GM23338 (cell line): ENCODE measurements at regions not wholly inside any gene's neighbourhood (a gene's known extent, or its start where the extent isn't known, plus 50 kb on each side); places are given as distances from the start of the nearest gene placed in this dataset.

Source experiments
- ATAC-seq: fragments of 200-7000 bp; cut with Tn5 transposase; 3 replicates; pipeline ENCODE4 v1.9.1; 2020
- DNase-seq: peaks from one replicate; pipeline ENCODE4 v3.0.0-alpha.2; 2015; ENCODE audit warnings: low spot score
- H2AFZ ChIP-seq: fragments of 200-600 bp; sonication (generic); 2 replicates; pipeline ENCODE4 v1.8.0; 2016; ENCODE audit warnings: antibody characterized with exemption, mild to moderate bottlenecking, moderate library complexity
- H3F3A ChIP-seq: fragments of 200-600 bp; sonication (generic); replicated peaks from 2 replicates; pipeline ENCODE4 v1.8.0; 2017; ENCODE audit warnings: antibody characterized with exemption, mixed run types, low read depth
- H3K27ac ChIP-seq: fragments of 200-600 bp; sonication (generic); 2 replicates; pipeline ENCODE4 v1.6.1; 2016; ENCODE audit warnings: low read depth
- H3K27me3 ChIP-seq: fragments of 200-600 bp; sonication (generic); 2 replicates; pipeline ENCODE4 v1.8.0; 2016; ENCODE audit warnings: mild to moderate bottlenecking, mixed run types, moderate library complexity; ENCODE audit not compliant: insufficient read depth
- H3K36me3 ChIP-seq: fragments of 200-600 bp; sonication (generic); 2 replicates; pipeline ENCODE4 v1.8.0; 2016; ENCODE audit warnings: mild to moderate bottlenecking; ENCODE audit not compliant: insufficient read depth
- H3K4me1 ChIP-seq: fragments of 200-600 bp; sonication (generic); 2 replicates; pipeline ENCODE4 v1.8.0; 2016; ENCODE audit warnings: mild to moderate bottlenecking, moderate library complexity; ENCODE audit not compliant: insufficient read depth
- H3K4me2 ChIP-seq: fragments of 200-600 bp; sonication (generic); 2 replicates; pipeline ENCODE4 v1.7.1; 2017; ENCODE audit warnings: mixed run types
- H3K4me3 ChIP-seq: fragments of 200-600 bp; sonication (generic); 2 replicates; pipeline ENCODE4 v1.6.1; 2016; ENCODE audit warnings: mixed run types
- H3K79me2 ChIP-seq: fragments of 200-600 bp; sonication (generic); replicated peaks from 2 replicates; pipeline ENCODE4 v1.8.0; 2017; ENCODE audit warnings: mild to moderate bottlenecking; ENCODE audit not compliant: insufficient read depth
- H3K9me2 ChIP-seq: fragments of 200-600 bp; sonication (generic); 2 replicates; pipeline ENCODE4 v1.8.0; 2017; ENCODE audit not compliant: insufficient read depth
- H4K20me1 ChIP-seq: fragments of 200-600 bp; sonication (generic); replicated peaks from 2 replicates; pipeline ENCODE4 v1.8.0; 2017; ENCODE audit warnings: mild to moderate bottlenecking; ENCODE audit not compliant: insufficient read depth
- H3K27ac Mint-ChIP-seq: 2 replicates; pipeline ENCODE4 v1.8.0; 2020; ENCODE audit warnings: inconsistent platforms, mild to moderate bottlenecking, moderate library complexity, mixed read lengths
- H3K27me3 Mint-ChIP-seq: 3 replicates; pipeline ENCODE4 v1.8.0; 2022; ENCODE audit warnings: low read depth, mild to moderate bottlenecking, moderate library complexity, mixed read lengths, inconsistent platforms; ENCODE audit not compliant: insufficient read depth, poor library complexity
- H3K36me3 Mint-ChIP-seq: 3 replicates; pipeline ENCODE4 v1.8.0; 2021; ENCODE audit warnings: low read depth, mild to moderate bottlenecking, inconsistent platforms, moderate library complexity, mixed read lengths
- H3K4me1 Mint-ChIP-seq: 3 replicates; pipeline ENCODE4 v1.8.0; 2020; ENCODE audit warnings: mild to moderate bottlenecking, inconsistent platforms, mixed read lengths
- H3K4me3 Mint-ChIP-seq: 3 replicates; pipeline ENCODE4 v1.8.0; 2021; ENCODE audit warnings: moderate library complexity, mild to moderate bottlenecking, inconsistent platforms, mixed read lengths
- H3K9me3 Mint-ChIP-seq: 3 replicates; pipeline ENCODE4 v1.8.0; 2020; ENCODE audit warnings: moderate library complexity, mild to moderate bottlenecking, inconsistent platforms, mixed read lengths
- EZH2 ChIP-seq: fragments of 200-600 bp; sonication (generic); IDR thresholded peaks from one replicate; pipeline ENCODE4 v1.8.0; 2017; ENCODE audit warnings: antibody characterized with exemption, mild to moderate bottlenecking, low read depth; ENCODE audit not compliant: unreplicated experiment
- EZH2phosphoT487 ChIP-seq: fragments of 200-600 bp; sonication (generic); IDR thresholded peaks from one replicate; pipeline ENCODE4 v1.8.1; 2018; ENCODE audit warnings: antibody characterized with exemption; ENCODE audit not compliant: unreplicated experiment
- JUNB ChIP-seq: IDR thresholded peaks from one replicate; pipeline ENCODE4 v1.6.1; 2016; ENCODE audit warnings: antibody characterized with exemption; ENCODE audit not compliant: unreplicated experiment
- ZNF331 ChIP-seq: fragments of 250-450 bp; sonication (Bioruptor Pico); IDR thresholded peaks from 2 replicates; pipeline ENCODE4 v1.5.0; 2020; ENCODE audit warnings: low read depth, mild to moderate bottlenecking, moderate library complexity
- ZNF462 ChIP-seq: fragments of 250-450 bp; sonication (Bioruptor Pico); IDR thresholded peaks from 2 replicates; pipeline ENCODE4 v1.5.0; 2020; ENCODE audit warnings: mild to moderate bottlenecking, moderate library complexity
- TF ChIP-seq, protein P1 (sequence below): IDR thresholded peaks from one replicate; pipeline ENCODE4 v1.6.1; 2018; ENCODE audit warnings: antibody characterized with exemption; ENCODE audit not compliant: unreplicated experiment

GRCh38 chr6:818196-818595 is 125.3 kb upstream of the EXOC2 start (continued):
- TF ChIP-seq, protein P1, sequence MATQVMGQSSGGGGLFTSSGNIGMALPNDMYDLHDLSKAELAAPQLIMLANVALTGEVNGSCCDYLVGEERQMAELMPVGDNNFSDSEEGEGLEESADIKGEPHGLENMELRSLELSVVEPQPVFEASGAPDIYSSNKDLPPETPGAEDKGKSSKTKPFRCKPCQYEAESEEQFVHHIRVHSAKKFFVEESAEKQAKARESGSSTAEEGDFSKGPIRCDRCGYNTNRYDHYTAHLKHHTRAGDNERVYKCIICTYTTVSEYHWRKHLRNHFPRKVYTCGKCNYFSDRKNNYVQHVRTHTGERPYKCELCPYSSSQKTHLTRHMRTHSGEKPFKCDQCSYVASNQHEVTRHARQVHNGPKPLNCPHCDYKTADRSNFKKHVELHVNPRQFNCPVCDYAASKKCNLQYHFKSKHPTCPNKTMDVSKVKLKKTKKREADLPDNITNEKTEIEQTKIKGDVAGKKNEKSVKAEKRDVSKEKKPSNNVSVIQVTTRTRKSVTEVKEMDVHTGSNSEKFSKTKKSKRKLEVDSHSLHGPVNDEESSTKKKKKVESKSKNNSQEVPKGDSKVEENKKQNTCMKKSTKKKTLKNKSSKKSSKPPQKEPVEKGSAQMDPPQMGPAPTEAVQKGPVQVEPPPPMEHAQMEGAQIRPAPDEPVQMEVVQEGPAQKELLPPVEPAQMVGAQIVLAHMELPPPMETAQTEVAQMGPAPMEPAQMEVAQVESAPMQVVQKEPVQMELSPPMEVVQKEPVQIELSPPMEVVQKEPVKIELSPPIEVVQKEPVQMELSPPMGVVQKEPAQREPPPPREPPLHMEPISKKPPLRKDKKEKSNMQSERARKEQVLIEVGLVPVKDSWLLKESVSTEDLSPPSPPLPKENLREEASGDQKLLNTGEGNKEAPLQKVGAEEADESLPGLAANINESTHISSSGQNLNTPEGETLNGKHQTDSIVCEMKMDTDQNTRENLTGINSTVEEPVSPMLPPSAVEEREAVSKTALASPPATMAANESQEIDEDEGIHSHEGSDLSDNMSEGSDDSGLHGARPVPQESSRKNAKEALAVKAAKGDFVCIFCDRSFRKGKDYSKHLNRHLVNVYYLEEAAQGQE: no peak
- no peak for TF ChIP-seq EZH2phosphoT487
- TF ChIP-seq EZH2: no peak
- no peak for TF ChIP-seq ZNF331
- no peak for TF ChIP-seq ZNF462

- H3F3A ChIP-seq: no peaks in the 10 kb centered on the region
- ATAC-seq: peak; percentile 25
- no peaks in the 10 kb centered on the region; the same call in 2 of the 3 replicates for H3K4me1 Mint-ChIP-seq
- no peak overlapping the region for H3K4me3 ChIP-seq
- no peak overlapping the region for H3K4me3 Mint-ChIP-seq
- H3K36me3 Mint-ChIP-seq: no peaks in the 10 kb centered on the region
- no peak overlapping the region for H3K27ac Mint-ChIP-seq
- H3K9me3 Mint-ChIP-seq: no peaks in the 10 kb centered on the region
- H3K36me3 ChIP-seq: no peaks in the 10 kb centered on the region
- peaks cover 2% of the 10 kb centered on the region for H3K27me3 Mint-ChIP-seq
- DNase-seq: no peak
- no peaks in the 10 kb centered on the region for H4K20me1 ChIP-seq
- H3K9me2 ChIP-seq: no peaks in the 10 kb centered on the region
- H3K27me3 ChIP-seq: no peaks in the 10 kb centered on the region
- no peak overlapping the region for H3K4me2 ChIP-seq
- no peaks in the 10 kb centered on the region for H3K79me2 ChIP-seq
- no peak overlapping the region for H3K27ac ChIP-seq
- H3K4me1 ChIP-seq: no peaks in the 10 kb centered on the region
- no peak overlapping the region; the same call in 1 of the 2 replicates for H2AFZ ChIP-seq
- TF ChIP-seq ZNF462 (no peak), JUNB (no peak), ZNF331 (no peak)
Observed at GRCh38 chr6:816510-817084, 123.7 kb upstream of the EXOC2 start.
